Smooth muscle cell (in vitro differentiated cells): ENCODE measurements at regions not wholly inside any gene's neighbourhood (a gene's known extent, or its start where the extent isn't known, plus 50 kb on each side); places are given as distances from the start of the nearest gene placed in this dataset.

Experiments
- DNase-seq: peaks from one replicate; lab custom pipeline; 2025; ENCODE audit not compliant: unreplicated experiment; lab: John Stamatoyannopoulos, UW
- H2AFZ ChIP-seq: fragments of 200-600 bp; sonication (generic); 2 replicates; pipeline ENCODE4 v1.6.0; 2016; ENCODE audit warnings: antibody characterized with exemption, low read depth, mild to moderate bottlenecking
- H3F3A ChIP-seq: fragments of 200-600 bp; sonication (generic); 2 replicates; pipeline ENCODE4 v1.6.0; 2017; ENCODE audit warnings: antibody characterized with exemption, low read depth
- H3K27ac ChIP-seq: fragments of 200-600 bp; sonication (generic); 2 replicates; pipeline ENCODE4 v1.5.1; 2016; ENCODE audit warnings: low read depth, mild to moderate bottlenecking
- H3K27me3 ChIP-seq: fragments of 200-600 bp; sonication (generic); 2 replicates; pipeline ENCODE4 v1.6.1; 2016; ENCODE audit warnings: low read depth, mild to moderate bottlenecking
- H3K36me3 ChIP-seq: fragments of 200-600 bp; sonication (generic); 2 replicates; pipeline ENCODE4 v1.5.1; 2016; ENCODE audit warnings: low read depth
- H3K4me1 ChIP-seq: fragments of 200-600 bp; sonication (generic); 2 replicates; pipeline ENCODE4 v1.5.1; 2016; ENCODE audit warnings: low read depth
- H3K4me2 ChIP-seq: fragments of 200-600 bp; sonication (generic); 2 replicates; pipeline ENCODE4 v1.6.0; 2016; ENCODE audit warnings: mild to moderate bottlenecking
- H3K4me3 ChIP-seq: fragments of 200-600 bp; sonication (generic); 2 replicates; pipeline ENCODE4 v1.5.1; 2016; ENCODE audit warnings: mild to moderate bottlenecking
- H3K79me2 ChIP-seq: fragments of 200-600 bp; sonication (generic); 2 replicates; pipeline ENCODE4 v1.6.0; 2016; ENCODE audit warnings: low read depth, mild to moderate bottlenecking
- H3K9ac ChIP-seq: fragments of 200-600 bp; sonication (generic); 2 replicates; pipeline ENCODE4 v1.6.0; 2016; ENCODE audit warnings: low read depth
- H3K9me3 ChIP-seq: fragments of 200-600 bp; sonication (generic); replicated peaks from 2 replicates; pipeline ENCODE4 v1.5.1; 2016; ENCODE audit warnings: low read depth
- H4K20me1 ChIP-seq: fragments of 200-600 bp; sonication (generic); 2 replicates; pipeline ENCODE4 v1.6.0; 2016; ENCODE audit warnings: low read depth
- WGBS: methylation state at CpG from one replicate; pipeline ENCODE4 v1.1.7; 2016; ENCODE audit warnings: low lambda C conversion rate; 5-methylcytosine and 5-hydroxymethylcytosine counted together
- TF ChIP-seq, protein P1 (sequence below): fragments of 200-600 bp; sonication (generic); IDR thresholded peaks from 2 replicates; pipeline ENCODE4 v1.5.1; 2017; ENCODE audit warnings: borderline replicate concordance, mild to moderate bottlenecking, antibody characterized with exemption; ENCODE audit not compliant: insufficient read depth, poor library complexity, severe bottlenecking

DNA sequence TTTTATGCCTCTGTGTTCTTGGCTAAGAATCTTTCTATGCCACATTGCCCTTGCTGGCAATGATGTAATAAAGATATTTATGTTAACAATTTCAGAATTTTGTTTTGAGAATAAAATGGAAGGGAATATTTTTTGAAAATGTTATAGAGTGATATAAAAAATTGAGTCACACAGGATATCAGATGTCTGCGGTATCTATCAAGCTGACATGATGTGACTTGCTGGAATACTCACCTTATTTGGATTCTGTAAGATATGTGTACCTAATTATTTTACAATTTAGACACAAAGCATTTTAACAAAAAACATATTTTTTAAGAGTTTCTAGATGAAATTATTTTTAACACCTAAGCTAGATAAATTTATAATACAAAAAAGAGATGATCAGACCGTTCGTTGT is 660.0 kb upstream of the B3GALT2 start:
- H3K27ac ChIP-seq: no peak overlapping the region
- no peaks in the 10 kb centered on the region for H4K20me1 ChIP-seq
- no peak overlapping the region for H3K4me2 ChIP-seq
- WGBS: 92% methylated on average over 3 of the region's 3 CpGs
- no peaks in the 10 kb centered on the region for H3K79me2 ChIP-seq
- H3K4me3 ChIP-seq: no peak overlapping the region
- no peaks in the 10 kb centered on the region for H3K9me3 ChIP-seq
- no peaks in the 10 kb centered on the region for H3K4me1 ChIP-seq
- H2AFZ ChIP-seq: no peak overlapping the region
- no peaks in the 10 kb centered on the region for H3K27me3 ChIP-seq
- no peaks in the 10 kb centered on the region for H3K36me3 ChIP-seq
- TF ChIP-seq, protein P1, sequence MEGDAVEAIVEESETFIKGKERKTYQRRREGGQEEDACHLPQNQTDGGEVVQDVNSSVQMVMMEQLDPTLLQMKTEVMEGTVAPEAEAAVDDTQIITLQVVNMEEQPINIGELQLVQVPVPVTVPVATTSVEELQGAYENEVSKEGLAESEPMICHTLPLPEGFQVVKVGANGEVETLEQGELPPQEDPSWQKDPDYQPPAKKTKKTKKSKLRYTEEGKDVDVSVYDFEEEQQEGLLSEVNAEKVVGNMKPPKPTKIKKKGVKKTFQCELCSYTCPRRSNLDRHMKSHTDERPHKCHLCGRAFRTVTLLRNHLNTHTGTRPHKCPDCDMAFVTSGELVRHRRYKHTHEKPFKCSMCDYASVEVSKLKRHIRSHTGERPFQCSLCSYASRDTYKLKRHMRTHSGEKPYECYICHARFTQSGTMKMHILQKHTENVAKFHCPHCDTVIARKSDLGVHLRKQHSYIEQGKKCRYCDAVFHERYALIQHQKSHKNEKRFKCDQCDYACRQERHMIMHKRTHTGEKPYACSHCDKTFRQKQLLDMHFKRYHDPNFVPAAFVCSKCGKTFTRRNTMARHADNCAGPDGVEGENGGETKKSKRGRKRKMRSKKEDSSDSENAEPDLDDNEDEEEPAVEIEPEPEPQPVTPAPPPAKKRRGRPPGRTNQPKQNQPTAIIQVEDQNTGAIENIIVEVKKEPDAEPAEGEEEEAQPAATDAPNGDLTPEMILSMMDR: no peak
- no peaks in the 10 kb centered on the region for H3F3A ChIP-seq
- DNase-seq: no peak
- H3K9ac ChIP-seq: no peak overlapping the region

DNA sequence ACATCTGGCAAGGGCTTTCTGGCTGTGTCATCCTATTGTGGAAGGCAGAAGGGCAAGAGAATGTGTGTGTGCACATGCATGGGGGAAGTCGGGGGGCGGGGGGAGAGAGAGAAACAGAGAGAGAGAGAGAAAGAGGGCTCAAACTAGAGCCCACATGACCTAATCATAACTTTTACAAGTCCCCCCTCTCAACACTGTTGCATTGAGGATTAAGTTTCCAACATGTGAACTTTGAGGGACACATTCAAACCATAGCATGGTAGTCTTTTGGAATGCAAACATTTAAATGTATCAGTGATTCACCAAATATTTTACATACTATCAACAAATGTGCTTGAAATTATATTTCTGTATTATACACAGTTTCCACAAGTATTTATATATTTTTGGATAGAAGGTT is 655.4 kb upstream of the B3GALT2 start:
- 56% methylated on average over 2 of the region's 2 CpGs for WGBS
- Histone ChIP-seq H3K9ac (no peak overlapping the region), H3K4me3 (no peak overlapping the region), H3K27me3 (no peaks in the 10 kb centered on the region), H2AFZ (no peak overlapping the region), H3K4me1 (no peaks in the 10 kb centered on the region), H3F3A (no peaks in the 10 kb centered on the region), H4K20me1 (no peaks in the 10 kb centered on the region), H3K36me3 (no peaks in the 10 kb centered on the region), H3K9me3 (no peaks in the 10 kb centered on the region), H3K4me2 (no peak overlapping the region), H3K79me2 (no peaks in the 10 kb centered on the region), H3K27ac (no peak overlapping the region)
- TF ChIP-seq, protein P1: no peak
- no peak for DNase-seq

DNA sequence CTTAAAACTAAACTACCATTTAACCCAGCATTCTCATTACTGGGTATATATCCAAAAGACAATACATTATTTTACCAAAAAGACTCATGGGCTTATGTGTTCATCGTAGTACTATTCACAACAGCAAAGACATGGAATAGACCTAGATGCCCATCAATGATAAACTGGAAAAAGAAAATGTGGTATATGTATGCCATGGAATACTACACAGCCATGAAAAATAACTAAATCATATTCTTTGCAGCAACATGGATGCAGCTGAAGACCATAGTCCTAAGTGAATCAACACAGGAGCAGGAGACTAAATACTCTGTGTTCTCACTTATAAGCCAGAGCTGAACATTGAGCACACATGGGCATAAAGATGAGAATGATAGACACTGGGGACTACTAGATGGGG is 645.1 kb upstream of the B3GALT2 start:
- Histone ChIP-seq H3K9me3 (peaks cover 6% of the 10 kb centered on the region), H3K79me2 (no peaks in the 10 kb centered on the region), H3K27ac (no peak overlapping the region), H3K9ac (no peak overlapping the region), H3K36me3 (no peaks in the 10 kb centered on the region), H3K27me3 (no peaks in the 10 kb centered on the region), H2AFZ (no peak overlapping the region), H3K4me3 (no peak overlapping the region), H4K20me1 (no peaks in the 10 kb centered on the region), H3K4me2 (no peak overlapping the region), H3K4me1 (no peaks in the 10 kb centered on the region), H3F3A (no peaks in the 10 kb centered on the region)
- TF ChIP-seq, protein P1: no peak
- no peak for DNase-seq
- WGBS: 85% methylated on average over 1 of the region's 1 CpG

DNA sequence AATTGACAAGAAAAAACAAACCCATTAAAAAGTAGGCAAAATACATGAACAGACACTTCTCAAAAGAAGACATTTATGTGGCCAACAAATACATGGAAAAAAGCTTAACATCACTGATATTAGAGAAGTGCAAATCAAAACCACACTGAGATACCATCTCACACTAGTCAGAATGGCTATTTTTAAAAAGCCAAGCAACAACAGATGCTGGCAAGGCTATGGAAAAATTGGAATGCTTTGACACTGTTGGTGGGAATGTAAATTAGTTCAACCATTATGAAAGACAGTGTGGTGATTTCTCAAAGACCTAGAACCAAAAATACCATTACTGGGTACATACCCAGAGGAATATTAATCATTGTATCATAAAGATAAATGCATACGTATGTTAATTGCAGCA is 641.1 kb upstream of the B3GALT2 start:
- 89% methylated on average over 1 of the region's 1 CpG for WGBS
- Histone ChIP-seq H3K4me2 (no peak overlapping the region), H3K9me3 (peaks cover 6% of the 10 kb centered on the region), H2AFZ (no peak overlapping the region), H3K4me3 (no peak overlapping the region), H3K36me3 (no peaks in the 10 kb centered on the region), H3K79me2 (no peaks in the 10 kb centered on the region), H3K9ac (no peak overlapping the region), H3K4me1 (no peaks in the 10 kb centered on the region), H4K20me1 (no peaks in the 10 kb centered on the region), H3F3A (no peaks in the 10 kb centered on the region), H3K27me3 (no peaks in the 10 kb centered on the region), H3K27ac (no peak overlapping the region)
- no peak for DNase-seq
- TF ChIP-seq, protein P1: no peak
